ENCODE measurements at regions not wholly inside any gene's neighbourhood (a gene's known extent, or its start where the extent isn't known, plus 50 kb on each side); places are given as distances from the start of the nearest gene placed in this dataset.

DNA sequence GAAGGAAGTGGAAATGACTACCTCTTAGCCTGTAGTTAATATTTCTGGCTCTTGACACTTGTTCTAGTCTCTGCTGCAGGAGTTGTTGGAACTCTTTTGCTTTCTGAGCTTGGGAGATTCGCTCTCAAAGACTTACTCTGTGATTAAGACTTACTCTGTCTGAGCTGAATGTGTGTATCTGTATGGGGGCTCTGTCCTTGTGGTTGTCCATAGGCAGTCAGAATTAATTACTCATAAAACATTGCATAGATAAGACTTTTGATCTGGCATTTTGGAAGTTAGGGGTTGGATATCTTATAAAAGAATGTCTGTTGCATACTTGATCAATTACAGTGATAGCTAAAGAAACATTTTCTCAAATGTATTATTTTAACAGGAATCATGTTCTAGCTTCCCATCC, 199.2 kb upstream of the KIAA1217 start:
- TF ChIP-seq NANOG (IDR thresholded peaks at IDR 0.05; ENCODE audit: insufficient read depth, low read depth, low read length, poor library complexity, severe bottlenecking) (no peak), GTF2F1 (IDR thresholded peaks at IDR 0.05; ENCODE audit: borderline replicate concordance, low read depth, low read length) (no peak), HDAC6 (IDR thresholded peaks at IDR 0.05; ENCODE audit: low read depth, low read length) (no peak), EP300 (IDR thresholded peaks at IDR 0.05; ENCODE audit: borderline replicate concordance in 1 of 2, low read depth in 2 of 2, low read length in 2 of 2) (no peak), POLR2AphosphoS5 (IDR thresholded peaks at IDR 0.05; ENCODE audit: low read depth, low read length) (no peak), NRF1 (IDR thresholded peaks at IDR 0.05; ENCODE audit: low read depth, low read length) (no peak), ZNF274 (IDR thresholded peaks at IDR 0.05; ENCODE audit: borderline replicate concordance, extremely low read depth, low read length) (no peak)
- TF ChIP-seq, protein P1, sequence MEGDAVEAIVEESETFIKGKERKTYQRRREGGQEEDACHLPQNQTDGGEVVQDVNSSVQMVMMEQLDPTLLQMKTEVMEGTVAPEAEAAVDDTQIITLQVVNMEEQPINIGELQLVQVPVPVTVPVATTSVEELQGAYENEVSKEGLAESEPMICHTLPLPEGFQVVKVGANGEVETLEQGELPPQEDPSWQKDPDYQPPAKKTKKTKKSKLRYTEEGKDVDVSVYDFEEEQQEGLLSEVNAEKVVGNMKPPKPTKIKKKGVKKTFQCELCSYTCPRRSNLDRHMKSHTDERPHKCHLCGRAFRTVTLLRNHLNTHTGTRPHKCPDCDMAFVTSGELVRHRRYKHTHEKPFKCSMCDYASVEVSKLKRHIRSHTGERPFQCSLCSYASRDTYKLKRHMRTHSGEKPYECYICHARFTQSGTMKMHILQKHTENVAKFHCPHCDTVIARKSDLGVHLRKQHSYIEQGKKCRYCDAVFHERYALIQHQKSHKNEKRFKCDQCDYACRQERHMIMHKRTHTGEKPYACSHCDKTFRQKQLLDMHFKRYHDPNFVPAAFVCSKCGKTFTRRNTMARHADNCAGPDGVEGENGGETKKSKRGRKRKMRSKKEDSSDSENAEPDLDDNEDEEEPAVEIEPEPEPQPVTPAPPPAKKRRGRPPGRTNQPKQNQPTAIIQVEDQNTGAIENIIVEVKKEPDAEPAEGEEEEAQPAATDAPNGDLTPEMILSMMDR (IDR thresholded peaks at IDR 0.05; ENCODE audit: control extremely low read depth in 1 of 3, insufficient read depth in 1 of 3, low read depth in 1 of 3, low read length in 3 of 3) = no peak
